ENCODE measurements at regions not wholly inside any gene's neighbourhood (a gene's known extent, or its start where the extent isn't known, plus 50 kb on each side); places are given as distances from the start of the nearest gene placed in this dataset.
A peak's percentile ranks its signal among the peaks of the same experiment; 100 is the strongest.

DNA sequence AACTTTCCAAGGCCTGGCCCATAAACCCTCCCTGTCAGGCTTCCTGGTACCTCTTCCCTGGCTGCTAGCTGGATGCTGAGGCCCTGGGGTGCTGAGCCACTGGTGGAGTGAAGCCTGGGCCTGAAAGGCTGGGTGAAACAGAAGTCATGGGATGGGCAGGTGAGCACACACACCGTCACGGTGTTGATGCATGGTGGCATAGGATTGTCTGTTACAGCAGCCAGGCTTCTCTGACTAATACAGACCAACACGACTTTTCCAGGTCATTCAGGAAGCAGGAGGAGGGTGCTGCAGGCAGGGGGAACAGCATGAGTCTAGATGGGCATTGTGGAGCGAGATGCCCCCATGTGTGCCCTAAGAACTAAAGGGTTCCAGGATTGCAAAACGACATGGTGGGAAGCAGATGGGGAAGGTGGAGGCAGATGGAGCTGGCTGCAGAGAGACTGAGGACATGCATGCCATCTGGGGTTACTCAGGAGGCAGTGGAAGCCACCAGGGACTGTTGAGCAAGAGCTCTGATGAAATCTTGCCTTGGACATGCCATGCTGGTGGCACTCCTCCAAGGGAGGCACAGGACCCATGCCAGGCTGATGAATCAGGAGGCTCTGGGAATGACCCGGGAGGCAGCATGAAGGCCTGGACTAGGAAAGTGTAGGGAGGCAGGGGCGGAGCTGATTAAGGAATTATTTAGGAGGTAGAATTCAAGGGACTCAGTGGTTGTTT, 480.9 kb downstream of the TSN start:
- no peak for DNase-seq (ENCODE audit: low spot score)

DNA sequence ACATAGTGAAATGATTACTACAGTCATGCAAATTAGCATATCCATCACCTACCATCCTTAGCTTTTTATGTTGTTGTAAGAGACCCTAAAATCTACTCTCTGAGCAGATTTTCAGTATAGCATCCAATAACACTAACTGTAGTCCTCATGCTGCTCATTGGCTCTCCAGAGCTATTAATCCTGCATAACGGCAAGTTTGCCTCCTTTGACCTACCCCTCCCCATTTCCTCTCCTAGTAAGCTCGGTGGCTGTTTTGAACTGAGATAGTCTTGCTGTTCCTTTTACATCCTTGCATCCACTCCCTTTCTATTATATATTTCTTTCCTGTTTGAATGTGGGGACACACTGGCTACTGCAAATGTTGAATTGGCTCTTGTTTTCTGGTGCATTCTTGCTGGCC, 481.5 kb downstream of the TSN start:
- DNase-seq (ENCODE audit: low spot score): no peak

DNA sequence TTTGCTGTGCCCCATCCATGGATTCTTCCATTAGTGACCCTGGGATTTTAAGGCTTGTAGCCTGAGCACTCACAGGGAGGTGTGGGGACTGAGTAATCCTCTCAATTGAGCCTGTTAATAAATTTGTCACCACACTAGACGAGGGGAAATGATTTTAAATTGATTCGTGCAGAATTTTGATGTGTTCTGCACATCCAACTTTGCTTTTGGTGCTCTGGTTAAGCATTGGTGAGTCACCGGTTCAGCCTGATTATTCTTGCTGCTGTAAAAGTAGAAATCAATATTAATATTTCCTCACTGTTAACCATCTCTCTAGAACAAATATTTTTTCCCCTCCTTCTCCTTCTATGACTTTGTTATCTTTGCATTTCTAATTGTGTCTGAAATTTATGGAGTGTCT, 482.0 kb downstream of the TSN start:
- no peak for DNase-seq (ENCODE audit: low spot score)

DNA sequence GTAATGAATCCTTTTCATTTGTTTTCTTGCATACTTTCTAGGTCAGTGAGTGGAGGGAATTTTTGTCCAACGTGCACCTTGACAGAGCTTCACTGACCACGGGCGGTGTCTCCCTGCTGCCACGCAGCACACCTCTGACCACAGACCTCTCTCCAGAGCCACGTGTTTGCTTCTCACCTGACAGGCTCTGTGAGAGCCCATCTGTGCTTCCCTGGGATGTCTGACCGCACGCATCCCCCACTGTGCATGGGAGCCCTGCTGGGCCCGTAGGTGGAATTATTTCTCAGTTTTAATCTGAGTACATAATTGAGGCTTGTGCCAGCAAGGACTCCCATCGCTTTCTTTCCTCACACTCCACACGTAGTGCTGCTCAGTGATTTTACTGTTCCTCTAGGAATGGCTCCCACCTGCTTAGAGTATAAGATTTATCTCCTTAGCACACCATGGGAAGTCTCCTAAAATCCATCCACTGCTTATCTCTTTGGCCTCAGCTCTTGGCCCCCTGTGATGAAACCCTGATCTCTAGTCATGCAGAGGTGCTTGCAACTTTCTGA, 482.6 kb downstream of the TSN start:
- no peak for DNase-seq (ENCODE audit: low spot score)

DNA sequence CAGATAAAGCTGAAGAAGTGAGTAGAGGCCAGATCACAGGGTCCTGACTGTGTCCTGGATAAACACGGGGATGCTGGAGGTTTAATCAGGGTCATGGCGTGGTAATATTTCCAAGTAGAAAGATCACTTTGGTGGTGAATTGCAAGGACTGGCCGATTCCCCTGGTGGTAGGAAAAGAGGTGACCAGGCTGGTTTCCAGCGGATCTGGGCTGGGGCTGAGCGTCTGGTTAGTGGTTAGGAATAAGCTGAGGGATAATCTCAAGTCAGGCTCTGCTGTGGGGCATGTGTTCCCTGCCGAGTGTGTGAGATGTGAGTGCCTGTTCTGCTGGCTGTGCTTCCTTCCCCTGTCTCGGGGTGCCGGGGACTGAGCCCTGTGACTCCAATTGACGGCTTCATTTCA, 484.0 kb downstream of the TSN start:
- DNase-seq (ENCODE audit: low spot score): no peak

DNA sequence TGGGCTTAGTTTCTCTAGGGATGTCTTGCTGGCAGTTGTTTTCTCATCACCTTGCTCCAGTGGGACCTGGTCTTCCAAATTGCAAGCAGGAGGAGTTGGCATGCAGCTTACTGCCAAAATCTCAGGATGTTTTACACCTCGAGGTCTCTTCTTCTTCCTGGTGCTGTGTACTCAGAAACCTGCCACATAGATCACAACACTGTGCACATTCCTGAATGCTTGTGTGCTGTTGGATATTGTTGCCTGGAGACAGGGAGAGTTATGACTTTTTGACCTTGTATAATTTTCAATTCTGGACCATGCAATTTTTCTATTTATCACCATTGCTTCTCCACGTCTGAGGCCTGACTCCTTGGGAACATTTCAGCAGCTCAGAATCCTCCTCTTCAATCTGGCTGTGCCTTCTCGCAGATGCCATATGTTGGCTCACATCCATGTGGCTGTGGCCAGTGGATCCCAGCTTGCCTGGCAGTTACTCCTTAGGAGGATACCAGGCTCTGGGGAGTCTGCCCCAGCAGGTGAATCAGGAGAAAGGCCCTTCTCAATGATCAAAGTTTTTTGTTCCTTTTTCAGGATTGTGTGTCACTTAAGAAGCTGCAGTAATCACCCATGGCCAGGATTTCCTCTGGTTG, 489.3 kb downstream of the TSN start:
- DNase-seq (ENCODE audit: low spot score): no peak

DNA sequence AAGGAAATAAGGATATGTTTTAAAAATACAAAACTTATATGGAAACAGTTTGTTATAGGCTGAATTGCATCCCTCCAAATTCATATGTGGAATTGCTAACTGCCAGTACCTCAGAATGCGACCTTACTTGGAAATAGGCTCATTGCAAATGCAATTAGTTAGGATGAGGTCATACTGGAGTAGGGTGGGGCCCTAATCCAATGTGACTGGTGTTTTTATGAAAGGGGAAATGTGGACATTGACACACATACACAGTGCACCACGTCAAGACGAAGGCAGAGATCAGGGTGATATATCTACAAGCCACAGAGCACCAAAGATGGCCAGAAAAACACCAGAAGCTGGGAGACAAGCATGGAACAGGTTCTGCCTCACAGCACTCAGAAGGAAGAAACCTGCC, 494.2 kb downstream of the TSN start:
- DNase-seq (ENCODE audit: low spot score): no peak

DNA sequence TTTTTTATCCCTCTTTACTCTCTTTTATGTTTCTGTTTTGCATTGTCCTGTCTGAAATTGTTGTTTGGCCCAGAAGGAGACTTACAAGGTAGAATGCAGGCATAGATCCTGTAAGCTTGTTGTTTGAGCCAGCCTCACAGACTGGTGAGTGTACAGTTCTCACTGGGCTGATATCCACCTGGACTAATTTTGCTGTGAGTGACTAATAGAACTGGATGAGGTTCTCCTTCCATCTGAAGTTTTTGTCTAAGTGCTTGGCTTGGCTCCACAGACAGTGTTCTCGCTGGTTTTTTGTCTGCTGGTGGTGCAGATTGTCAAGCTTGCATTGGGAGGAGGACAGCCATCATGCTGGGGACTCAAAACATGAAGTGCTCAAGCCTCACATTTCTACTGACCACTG, 495.7 kb downstream of the TSN start:
- DNase-seq (ENCODE audit: low spot score): no peak

DNA sequence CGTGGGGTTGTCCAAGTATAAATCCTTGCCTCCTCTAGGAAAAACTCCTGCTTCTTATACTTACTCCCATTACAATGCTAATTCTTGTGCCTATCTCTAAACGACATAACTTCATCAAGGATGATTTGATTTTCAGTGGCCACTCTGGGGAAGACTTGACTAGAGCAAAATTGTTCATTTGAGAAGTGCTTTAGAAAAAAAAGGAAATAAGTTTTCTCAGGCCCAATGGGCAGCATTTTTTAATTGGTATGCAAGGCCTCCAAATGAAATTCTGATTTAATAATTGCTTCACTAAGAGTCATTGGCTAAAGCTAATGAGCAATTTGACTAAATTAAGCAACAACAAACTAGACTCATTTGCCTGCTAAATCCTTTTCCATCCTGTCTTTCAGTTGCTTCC, 496.1 kb downstream of the TSN start:
- no peak for DNase-seq (ENCODE audit: low spot score)

DNA sequence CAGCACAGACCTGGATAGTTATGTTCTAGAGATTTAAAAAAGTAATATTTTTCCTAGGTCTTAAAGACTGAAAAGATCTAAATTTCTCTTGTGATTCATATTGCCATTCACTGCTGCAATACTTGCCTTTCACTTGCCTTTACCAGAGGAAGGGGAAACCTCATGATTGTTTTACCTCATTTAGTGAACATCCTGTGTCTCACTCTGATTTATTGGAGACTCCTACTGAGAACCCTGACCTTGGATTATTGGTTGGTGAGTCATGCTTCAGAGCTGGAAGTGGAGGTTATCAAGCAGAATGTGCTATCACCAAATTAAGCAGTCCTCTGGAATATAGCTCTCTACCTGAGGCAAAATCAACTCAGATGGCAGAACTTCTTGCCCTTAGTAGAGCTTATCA, 500.5 kb downstream of the TSN start:
- DNase-seq (ENCODE audit: low spot score): no peak

DNA sequence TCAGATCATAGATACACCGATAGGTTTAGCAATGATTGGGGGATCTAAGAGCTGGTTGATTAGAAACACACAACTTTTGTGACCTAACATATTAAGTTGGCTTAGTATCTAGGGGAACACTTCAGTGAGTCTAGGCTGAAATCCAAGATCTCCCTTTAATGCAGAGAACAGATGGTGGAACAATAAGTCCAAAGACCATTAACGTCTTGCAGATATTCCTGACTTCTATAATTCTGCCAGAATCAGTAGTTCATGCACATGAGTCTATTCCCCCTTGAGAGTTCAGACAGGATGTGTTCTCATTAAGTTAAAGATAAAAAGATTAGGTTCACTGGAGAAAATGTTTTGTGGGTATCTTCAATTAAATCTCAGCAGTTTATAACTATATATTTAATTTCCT, 506.5 kb downstream of the TSN start:
- DNase-seq (ENCODE audit: low spot score): no peak

DNA sequence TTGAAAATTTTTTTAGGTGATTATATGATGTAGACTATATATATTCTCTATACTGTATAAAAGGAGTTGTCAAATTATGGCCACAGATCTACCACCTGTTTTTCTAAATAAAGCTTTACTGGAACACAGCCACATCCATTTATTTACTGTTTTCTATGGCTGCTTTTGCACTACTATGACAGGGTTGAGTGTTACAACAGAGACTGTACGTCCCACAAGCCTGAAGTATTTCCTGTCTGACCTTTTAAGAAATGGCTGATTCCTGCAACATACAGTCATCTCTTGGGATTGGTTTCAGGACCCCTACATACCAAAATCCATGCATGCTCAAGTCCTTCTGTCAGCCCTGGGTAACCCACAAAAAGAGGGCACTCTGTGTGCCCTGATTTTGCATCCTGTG, 508.3 kb downstream of the TSN start:
- no peak for DNase-seq (ENCODE audit: low spot score)

DNA sequence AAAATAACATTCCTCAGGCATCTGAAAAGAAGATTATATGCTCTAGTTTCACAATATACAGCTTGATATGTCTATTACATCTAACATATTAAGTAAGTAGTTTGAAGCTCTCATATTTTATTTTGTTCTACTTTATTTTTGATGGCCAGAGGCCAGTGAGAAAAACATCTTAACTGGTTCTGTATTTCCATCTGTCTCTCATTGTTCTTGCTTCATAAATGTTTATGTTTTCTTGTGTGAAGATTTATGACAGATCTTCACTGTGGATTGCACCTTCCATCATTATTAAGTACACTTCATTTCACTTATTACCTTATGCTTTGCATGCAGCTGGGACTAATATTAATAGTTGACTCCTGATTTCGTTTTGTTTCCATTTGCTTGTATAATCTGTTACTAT, 511.2 kb downstream of the TSN start:
- no peak for DNase-seq (ENCODE audit: low spot score)

DNA sequence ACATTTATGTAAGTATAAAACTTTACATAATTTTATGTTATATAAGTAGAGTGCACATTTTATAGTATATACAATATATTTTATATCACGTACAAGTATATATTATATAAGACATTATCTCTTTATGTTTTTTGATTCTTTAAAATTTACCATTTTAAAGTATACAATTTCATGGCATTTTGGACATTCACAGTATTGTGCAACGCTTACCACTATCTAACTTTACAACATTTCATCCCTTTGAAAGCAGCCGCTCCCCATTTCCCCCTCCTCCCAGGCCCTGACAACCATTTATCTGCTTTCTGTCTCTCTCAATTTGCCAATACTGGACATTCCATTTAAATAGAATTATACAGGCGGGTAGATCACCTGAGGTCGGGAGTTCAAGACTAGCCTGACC, 512.5 kb downstream of the TSN start:
- no peak for DNase-seq (ENCODE audit: low spot score)

DNA sequence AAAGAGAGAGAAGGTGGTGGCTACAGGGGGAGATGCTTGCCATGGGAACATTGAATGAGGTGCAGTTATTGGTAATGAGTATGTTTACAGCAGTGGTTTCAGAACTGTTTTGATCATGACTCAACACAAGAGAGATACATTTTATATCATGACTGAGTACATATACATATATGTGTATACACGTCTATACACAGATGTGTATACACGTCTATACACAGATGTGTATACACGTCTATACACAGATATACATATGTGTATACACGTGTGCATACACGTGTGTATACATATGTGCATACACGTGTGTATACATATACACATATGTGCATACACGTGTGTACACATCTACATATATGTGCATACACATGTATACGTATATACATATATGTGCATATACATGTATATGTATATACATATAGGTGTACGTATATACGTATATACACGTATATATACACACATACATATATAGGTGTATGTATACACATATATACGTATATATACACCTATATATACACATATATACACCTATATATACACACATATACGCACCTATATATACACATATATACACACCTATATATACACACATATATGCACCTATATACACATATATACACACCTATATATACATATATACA, 518.5 kb downstream of the TSN start:
- DNase-seq (ENCODE audit: low spot score): no peak

DNA sequence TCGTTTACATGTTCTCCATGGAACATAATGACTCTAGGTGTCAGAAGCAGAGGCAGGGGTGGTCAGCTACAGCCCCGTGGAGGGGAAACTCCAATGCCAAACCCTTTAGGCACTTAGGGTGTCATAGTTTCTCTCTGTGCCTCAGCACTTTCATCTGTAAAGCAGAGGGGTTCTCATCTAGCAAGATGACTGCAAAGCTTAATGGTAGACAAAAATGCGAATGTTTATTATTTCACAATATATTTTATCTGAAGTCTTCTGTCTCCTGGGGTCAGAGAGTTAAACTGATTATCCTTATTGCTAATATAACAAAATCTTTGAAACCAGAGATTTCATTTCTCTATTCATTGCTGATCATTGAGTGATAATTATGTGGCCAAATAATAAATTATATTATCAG, 522.5 kb downstream of the TSN start:
- no peak for DNase-seq (ENCODE audit: low spot score)

DNA sequence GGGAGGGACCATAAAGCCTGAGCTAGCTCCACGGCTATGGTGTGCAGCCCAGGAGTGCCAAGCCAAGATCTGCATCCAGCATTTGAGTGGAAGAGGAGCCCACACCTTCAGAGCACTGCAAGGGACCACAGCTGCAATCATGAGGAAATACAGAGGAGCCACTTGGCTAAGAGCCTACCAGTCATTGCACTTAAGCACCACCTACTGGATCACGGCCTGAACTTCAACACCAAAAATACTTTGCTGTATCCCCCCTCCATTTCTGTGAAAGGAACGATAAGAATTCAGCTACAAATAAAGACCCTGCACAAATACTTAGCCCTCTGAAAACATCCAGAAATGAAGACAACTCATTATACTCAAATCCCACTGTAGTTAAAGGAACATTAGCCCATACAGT, 545.3 kb downstream of the TSN start:
- no peak for DNase-seq (ENCODE audit: low spot score)

DNA sequence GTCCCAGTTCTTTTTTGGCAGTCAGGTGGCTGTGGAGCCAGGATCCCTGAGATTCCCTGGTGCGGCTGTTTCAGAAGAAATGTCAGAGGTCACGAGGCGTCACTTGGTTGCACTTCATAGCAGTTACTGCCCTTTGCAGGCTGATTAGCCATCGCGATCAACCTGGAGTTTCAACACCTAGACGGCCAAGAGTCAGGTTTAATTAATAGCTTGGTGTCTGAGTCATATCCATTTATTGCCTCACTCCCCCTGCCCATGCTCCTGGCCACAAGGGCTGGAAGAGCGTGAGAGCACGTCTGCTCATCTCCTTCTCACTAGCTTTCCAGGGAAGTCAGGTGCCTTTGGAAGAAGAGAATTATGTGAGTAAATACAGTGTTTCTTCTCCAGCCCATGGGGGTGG, 552.3 kb downstream of the TSN start:
- DNase-seq (ENCODE audit: low spot score): no peak

DNA sequence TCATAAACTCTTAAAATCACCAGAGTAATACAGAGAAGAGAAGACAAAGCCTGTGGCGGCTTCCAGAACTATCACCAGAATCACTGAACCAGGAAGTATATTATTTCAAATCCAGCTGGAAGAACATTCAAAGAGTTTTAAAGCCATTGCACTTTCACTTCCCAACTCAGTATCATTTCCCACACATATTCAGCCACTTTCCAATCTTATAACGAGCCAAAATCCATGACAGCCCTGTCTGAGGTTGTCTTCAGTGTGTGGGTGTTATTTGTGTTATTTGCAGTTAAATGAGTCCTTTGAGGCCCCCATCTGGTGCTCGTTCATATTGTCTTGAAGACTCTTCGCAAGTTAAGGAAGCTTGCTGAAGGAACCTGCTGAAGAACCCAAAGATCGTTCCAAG, 559.9 kb downstream of the TSN start:
- DNase-seq (ENCODE audit: low spot score): no peak

DNA sequence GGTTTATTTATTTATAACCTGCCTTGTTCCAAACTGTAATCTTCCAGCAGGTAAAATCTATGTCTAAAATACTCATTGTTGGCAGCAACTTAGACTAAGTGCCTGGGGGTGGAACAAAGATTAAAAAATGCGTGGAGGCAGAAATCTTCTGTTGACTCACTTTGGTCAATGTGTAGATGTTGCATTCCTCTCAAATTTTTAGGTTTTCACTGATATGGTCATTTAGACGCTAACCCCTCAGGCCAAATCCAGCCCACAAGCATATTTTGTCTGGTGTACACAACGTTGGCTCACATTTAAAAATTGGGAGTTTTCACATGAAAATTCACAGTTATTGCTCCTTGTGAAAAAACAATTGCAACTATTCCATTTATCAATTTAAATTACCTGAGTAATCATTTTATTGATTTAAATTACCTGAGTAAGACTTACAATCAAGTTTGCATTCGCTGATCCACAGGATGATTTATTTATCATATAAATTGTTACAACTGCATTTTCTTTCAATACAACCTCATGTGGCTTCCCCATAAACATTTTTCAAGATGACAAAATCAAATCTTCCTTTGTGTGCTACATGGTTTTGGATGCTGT, 564.2 kb downstream of the TSN start:
- no peak for DNase-seq (ENCODE audit: low spot score)

DNA sequence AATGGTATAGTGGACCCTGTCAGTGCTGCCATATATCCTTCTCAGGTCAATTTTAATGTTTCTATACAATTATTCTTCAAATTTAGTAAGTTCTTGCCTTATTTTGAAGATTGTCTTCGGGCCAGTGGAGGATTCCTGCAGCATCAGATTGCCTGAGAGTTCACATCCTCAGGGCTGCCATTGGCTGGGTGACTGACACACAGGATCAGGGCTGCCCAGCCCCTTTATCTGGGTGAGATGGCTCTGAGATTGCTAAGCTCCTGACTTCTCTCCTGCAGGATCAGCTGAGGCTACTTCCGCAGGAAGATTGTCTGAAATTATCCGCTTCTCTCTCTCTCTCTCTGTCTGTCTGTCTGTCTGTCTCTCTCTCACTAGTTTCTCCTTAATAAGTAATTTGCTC, 567.4 kb downstream of the TSN start:
- peak; percentile 50 for DNase-seq (ENCODE audit: low spot score)

DNA sequence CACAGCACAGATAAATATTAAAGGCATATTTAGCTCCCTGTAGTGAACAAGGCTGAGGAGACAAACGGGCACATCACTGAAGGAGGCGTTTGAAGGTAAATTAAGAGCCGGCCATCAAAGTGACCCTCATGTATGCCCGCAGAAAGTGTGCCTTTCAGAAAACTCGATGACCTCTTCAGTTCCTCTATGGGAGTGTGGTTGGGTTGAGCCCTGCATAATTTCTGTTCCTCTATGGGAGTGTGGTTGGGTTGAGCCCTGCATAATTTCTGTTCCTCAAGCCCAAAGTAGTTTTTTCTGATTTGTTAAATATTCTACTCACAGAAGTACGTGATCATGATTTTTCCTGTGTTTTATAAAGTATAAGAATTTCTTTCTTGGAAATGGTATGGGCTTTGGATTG, 568.5 kb downstream of the TSN start:
- no peak for DNase-seq (ENCODE audit: low spot score)

DNA sequence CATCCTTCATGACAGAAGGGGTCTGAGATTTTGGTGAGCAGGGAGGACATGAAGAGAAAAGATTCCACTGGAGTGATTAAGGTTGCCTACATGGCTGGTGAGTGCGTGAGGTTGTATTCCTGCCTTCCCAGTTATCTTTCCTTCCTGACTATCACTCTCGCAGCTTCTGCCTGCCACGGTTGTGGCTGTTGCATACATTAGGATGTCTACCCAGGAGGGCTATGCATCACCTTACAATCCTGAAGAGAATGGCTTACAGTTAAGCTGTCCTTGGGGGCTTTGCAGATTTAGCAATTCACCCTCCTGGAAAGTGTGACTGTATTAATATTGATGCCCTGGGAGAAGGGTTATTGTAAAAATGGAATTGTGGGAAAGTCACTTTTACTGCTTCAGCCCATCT, 571.0 kb downstream of the TSN start:
- DNase-seq (ENCODE audit: low spot score): no peak

All from ecto neural progenitor cell (in vitro differentiated cells).